Fibroblast of mammary gland (primary cell): ENCODE measurements at regions not wholly inside any gene's neighbourhood (a gene's known extent, or its start where the extent isn't known, plus 50 kb on each side); places are given as distances from the start of the nearest gene placed in this dataset.
A peak's percentile ranks its signal among the peaks of the same experiment; 100 is the strongest.

Experiments
- DNase-seq: peaks from one replicate; pipeline ENCODE4 v3.0.0-alpha.2; 2010; ENCODE audit warnings: low read depth
- H3K4me3 ChIP-seq: 2 replicates; pipeline ENCODE4 v1.5.1; 2011; ENCODE audit warnings: low read depth, mild to moderate bottlenecking, low read length, moderate library complexity; ENCODE audit not compliant: control insufficient read depth
- TF ChIP-seq, protein P1 (sequence below): conservative IDR thresholded peaks from 2 replicates; pipeline ENCODE4 v1.5.1; 2011; ENCODE audit warnings: low read depth, low read length, inconsistent platforms; ENCODE audit not compliant: control insufficient read depth, insufficient read depth

DNA sequence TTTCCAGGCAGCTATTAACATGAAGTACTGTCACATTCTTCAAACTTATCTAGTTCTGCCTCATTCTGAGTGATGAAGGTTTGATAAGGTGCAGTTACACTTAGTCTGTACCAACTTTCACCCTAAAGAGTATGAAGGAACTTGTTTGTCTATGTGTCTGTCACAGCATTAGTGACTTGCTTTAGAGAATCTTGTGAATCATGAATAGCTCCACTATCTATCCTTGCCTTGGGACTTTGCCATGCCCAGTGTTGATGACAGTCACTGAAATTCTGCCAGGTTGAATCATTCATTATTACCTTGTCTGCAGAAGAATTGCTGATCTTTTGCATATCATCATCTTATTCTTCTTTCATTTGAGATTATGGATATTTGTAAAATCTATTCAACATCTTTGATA lies 50.9 kb upstream of the A1CF start:
- TF ChIP-seq, protein P1, sequence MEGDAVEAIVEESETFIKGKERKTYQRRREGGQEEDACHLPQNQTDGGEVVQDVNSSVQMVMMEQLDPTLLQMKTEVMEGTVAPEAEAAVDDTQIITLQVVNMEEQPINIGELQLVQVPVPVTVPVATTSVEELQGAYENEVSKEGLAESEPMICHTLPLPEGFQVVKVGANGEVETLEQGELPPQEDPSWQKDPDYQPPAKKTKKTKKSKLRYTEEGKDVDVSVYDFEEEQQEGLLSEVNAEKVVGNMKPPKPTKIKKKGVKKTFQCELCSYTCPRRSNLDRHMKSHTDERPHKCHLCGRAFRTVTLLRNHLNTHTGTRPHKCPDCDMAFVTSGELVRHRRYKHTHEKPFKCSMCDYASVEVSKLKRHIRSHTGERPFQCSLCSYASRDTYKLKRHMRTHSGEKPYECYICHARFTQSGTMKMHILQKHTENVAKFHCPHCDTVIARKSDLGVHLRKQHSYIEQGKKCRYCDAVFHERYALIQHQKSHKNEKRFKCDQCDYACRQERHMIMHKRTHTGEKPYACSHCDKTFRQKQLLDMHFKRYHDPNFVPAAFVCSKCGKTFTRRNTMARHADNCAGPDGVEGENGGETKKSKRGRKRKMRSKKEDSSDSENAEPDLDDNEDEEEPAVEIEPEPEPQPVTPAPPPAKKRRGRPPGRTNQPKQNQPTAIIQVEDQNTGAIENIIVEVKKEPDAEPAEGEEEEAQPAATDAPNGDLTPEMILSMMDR, result no peak
- DNase-seq, result no peak
- H3K4me3 ChIP-seq, result no peak overlapping the region

DNA sequence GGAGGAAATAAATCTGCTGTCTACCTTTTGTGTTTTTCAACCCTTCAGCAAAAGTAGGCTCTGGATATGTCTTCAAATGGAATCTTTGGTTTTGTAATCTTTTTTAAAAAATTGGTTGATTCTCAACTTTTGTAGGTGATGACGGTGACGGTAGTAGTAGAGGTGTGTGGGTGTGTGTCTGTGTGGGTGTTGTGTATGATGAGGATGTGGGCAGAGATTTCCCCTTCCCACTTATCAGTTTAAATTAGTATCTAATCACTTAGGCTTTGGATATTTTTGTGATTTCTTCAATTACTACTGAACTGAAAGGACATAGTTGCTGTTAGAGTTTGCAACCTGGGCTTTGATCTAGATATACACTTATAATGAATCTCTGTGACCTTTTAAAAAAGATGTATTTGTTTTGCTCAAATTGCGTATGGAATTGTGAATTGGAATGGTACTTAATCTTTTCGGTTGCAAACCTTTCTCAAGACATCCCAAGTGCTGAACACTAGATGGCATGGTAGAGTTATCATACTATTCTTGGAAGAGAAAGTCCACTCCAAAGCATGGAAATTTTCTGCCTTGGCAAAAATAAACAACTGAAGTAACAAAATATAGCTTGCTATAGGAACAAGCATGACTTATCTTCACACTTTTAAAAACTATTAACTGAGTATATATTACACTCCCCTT lies 51.9 kb upstream of the A1CF start:
- TF ChIP-seq, protein P1, result peak; percentile 73
- no peak overlapping the region for H3K4me3 ChIP-seq
- DNase-seq, result peak; percentile 59

DNA sequence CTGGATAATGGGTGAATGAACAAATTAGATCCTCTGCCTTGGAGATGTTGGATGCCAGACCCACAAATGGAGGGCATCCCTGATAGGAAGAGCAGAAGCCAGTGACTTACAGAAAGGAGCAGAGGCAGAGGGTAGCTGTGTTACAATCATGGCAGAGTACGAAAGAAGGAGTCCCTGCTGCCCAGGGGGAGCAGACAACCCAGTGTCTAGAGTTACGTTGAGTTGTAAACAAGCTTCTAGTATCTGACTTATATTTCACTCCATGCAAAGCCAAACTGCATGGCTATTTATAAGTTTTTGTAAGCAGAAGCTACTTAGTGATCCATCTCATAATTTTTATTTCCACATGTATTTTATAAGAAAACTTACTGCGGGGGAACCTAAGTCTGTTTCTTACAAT lies 56.2 kb upstream of the A1CF start:
- TF ChIP-seq, protein P1, result no peak
- no peak overlapping the region for H3K4me3 ChIP-seq
- no peak for DNase-seq

DNA sequence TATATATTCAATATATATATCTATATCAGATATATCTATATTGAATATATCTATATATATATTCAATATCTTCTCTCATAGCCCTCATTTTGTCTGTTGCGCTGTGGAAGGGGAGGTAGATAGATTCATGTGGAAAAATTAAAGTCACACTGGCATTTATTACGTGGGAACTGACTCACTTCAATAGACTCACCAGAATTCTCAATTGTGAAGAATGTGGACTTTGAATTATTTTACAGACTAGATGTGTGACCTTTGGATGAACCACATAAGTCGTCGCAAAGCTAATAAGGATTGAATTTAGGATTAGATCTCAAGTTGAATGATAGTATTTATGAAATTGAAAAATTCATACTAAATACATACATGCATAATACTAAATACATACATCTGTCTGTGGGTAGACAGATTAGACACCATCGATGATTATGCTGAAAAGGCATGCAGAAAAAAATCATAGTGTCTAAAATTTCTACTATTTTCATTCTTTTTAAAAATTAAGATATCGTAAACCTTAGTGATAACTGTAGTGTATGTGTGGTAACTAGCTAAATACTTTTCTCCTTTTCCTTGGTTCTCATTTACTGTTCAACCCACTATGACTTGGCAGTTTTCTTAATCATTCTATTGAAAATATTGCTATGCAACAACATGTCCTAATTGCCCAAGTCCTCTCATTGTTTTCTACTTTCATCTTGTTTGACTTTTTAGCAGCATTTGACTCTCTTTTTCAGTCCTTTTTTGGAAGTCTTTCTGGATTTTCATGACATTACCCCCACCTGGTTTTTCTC lies 61.8 kb upstream of the A1CF start:
- no peak overlapping the region for H3K4me3 ChIP-seq
- peak; percentile 3 for DNase-seq

DNA sequence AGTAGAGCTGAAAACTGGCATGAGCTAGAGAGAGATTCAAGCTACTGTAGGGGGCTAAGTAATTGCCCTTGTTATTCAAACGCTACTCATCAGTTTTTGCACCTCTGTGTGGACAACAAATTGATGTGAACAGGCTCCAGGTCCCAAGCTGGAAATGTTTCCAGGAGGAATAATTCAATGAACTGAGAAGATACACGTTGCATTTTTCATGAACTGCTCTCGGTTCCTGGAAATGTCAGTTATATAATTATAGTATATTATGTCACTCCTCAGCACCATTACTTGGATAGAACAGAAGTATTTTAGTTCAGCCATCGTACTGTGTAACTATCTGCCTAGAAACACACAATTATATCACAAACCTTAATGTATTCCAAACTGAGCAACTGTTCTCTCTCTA lies 65.9 kb upstream of the A1CF start:
- TF ChIP-seq, protein P1, result no peak
- DNase-seq, result no peak
- no peak overlapping the region for H3K4me3 ChIP-seq

More for the DNA sequence above, 61.8 kb upstream of the A1CF start:
- TF ChIP-seq, protein P1, result no peak

DNA sequence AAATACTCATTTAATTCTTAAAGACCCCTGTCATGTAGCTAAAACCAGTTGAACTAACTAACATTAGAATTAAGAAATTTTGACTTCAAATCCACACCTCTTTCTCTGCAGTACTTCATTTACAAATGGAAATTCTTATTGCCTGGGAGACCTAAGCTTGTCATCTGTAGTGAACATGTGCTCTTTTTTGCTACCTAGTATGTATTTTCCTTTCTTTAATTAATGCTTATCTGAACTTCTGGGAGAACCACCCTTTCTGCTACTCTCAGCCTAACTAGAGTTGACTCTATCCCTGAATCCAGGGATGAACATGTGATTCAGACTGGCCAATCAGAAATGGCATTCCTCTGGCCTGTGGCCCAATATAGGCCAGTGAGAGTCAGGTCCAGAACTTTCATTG lies 75.9 kb upstream of the A1CF start:
- H3K4me3 ChIP-seq, result no peak overlapping the region
- no peak for DNase-seq
- TF ChIP-seq, protein P1, result no peak
